GM23338 (cell line): ENCODE measurements at regions not wholly inside any gene's neighbourhood (a gene's known extent, or its start where the extent isn't known, plus 50 kb on each side); places are given as distances from the start of the nearest gene placed in this dataset.

Experiments used
- ATAC-seq: fragments of 200-7000 bp; cut with Tn5 transposase; 3 replicates; pipeline ENCODE4 v1.9.1; 2020
- DNase-seq: peaks from one replicate; pipeline ENCODE4 v3.0.0-alpha.2; 2015; ENCODE audit warnings: low spot score
- H2AFZ ChIP-seq: fragments of 200-600 bp; sonication (generic); 2 replicates; pipeline ENCODE4 v1.8.0; 2016; ENCODE audit warnings: antibody characterized with exemption, mild to moderate bottlenecking, moderate library complexity
- H3F3A ChIP-seq: fragments of 200-600 bp; sonication (generic); replicated peaks from 2 replicates; pipeline ENCODE4 v1.8.0; 2017; ENCODE audit warnings: antibody characterized with exemption, mixed run types, low read depth
- H3K27ac ChIP-seq: fragments of 200-600 bp; sonication (generic); 2 replicates; pipeline ENCODE4 v1.6.1; 2016; ENCODE audit warnings: low read depth
- H3K27me3 ChIP-seq: fragments of 200-600 bp; sonication (generic); 2 replicates; pipeline ENCODE4 v1.8.0; 2016; ENCODE audit warnings: mild to moderate bottlenecking, mixed run types, moderate library complexity; ENCODE audit not compliant: insufficient read depth
- H3K36me3 ChIP-seq: fragments of 200-600 bp; sonication (generic); 2 replicates; pipeline ENCODE4 v1.8.0; 2016; ENCODE audit warnings: mild to moderate bottlenecking; ENCODE audit not compliant: insufficient read depth
- H3K4me1 ChIP-seq: fragments of 200-600 bp; sonication (generic); 2 replicates; pipeline ENCODE4 v1.8.0; 2016; ENCODE audit warnings: mild to moderate bottlenecking, moderate library complexity; ENCODE audit not compliant: insufficient read depth
- H3K4me2 ChIP-seq: fragments of 200-600 bp; sonication (generic); 2 replicates; pipeline ENCODE4 v1.7.1; 2017; ENCODE audit warnings: mixed run types
- H3K4me3 ChIP-seq: fragments of 200-600 bp; sonication (generic); 2 replicates; pipeline ENCODE4 v1.6.1; 2016; ENCODE audit warnings: mixed run types
- H3K79me2 ChIP-seq: fragments of 200-600 bp; sonication (generic); replicated peaks from 2 replicates; pipeline ENCODE4 v1.8.0; 2017; ENCODE audit warnings: mild to moderate bottlenecking; ENCODE audit not compliant: insufficient read depth
- H3K9me2 ChIP-seq: fragments of 200-600 bp; sonication (generic); 2 replicates; pipeline ENCODE4 v1.8.0; 2017; ENCODE audit not compliant: insufficient read depth
- H4K20me1 ChIP-seq: fragments of 200-600 bp; sonication (generic); replicated peaks from 2 replicates; pipeline ENCODE4 v1.8.0; 2017; ENCODE audit warnings: mild to moderate bottlenecking; ENCODE audit not compliant: insufficient read depth
- H3K27ac Mint-ChIP-seq: 2 replicates; pipeline ENCODE4 v1.8.0; 2020; ENCODE audit warnings: inconsistent platforms, mild to moderate bottlenecking, moderate library complexity, mixed read lengths
- H3K27me3 Mint-ChIP-seq: 3 replicates; pipeline ENCODE4 v1.8.0; 2022; ENCODE audit warnings: low read depth, mild to moderate bottlenecking, moderate library complexity, mixed read lengths, inconsistent platforms; ENCODE audit not compliant: insufficient read depth, poor library complexity
- H3K36me3 Mint-ChIP-seq: 3 replicates; pipeline ENCODE4 v1.8.0; 2021; ENCODE audit warnings: low read depth, mild to moderate bottlenecking, inconsistent platforms, moderate library complexity, mixed read lengths
- H3K4me1 Mint-ChIP-seq: 3 replicates; pipeline ENCODE4 v1.8.0; 2020; ENCODE audit warnings: mild to moderate bottlenecking, inconsistent platforms, mixed read lengths
- H3K4me3 Mint-ChIP-seq: 3 replicates; pipeline ENCODE4 v1.8.0; 2021; ENCODE audit warnings: moderate library complexity, mild to moderate bottlenecking, inconsistent platforms, mixed read lengths
- H3K9me3 Mint-ChIP-seq: 3 replicates; pipeline ENCODE4 v1.8.0; 2020; ENCODE audit warnings: moderate library complexity, mild to moderate bottlenecking, inconsistent platforms, mixed read lengths
- ETS1 ChIP-seq: IDR thresholded peaks from 2 replicates; pipeline ENCODE4 v1.6.1; 2016; ENCODE audit warnings: antibody characterized with exemption
- EZH2phosphoT487 ChIP-seq: fragments of 200-600 bp; sonication (generic); IDR thresholded peaks from one replicate; pipeline ENCODE4 v1.8.1; 2018; ENCODE audit warnings: antibody characterized with exemption; ENCODE audit not compliant: unreplicated experiment
- NANOG ChIP-seq: IDR thresholded peaks from 2 replicates; pipeline ENCODE4 v1.6.1; 2016; ENCODE audit warnings: antibody characterized with exemption, borderline replicate concordance
- REST ChIP-seq: IDR thresholded peaks from one replicate; pipeline ENCODE4 v1.6.1; 2018; ENCODE audit warnings: antibody characterized with exemption; ENCODE audit not compliant: unreplicated experiment
- ZNF114 ChIP-seq: fragments of 250-450 bp; sonication (Bioruptor Pico); IDR thresholded peaks from 2 replicates; pipeline ENCODE4 v1.5.0; 2020; ENCODE audit warnings: mild to moderate bottlenecking, moderate library complexity
- ZNF331 ChIP-seq: fragments of 250-450 bp; sonication (Bioruptor Pico); IDR thresholded peaks from 2 replicates; pipeline ENCODE4 v1.5.0; 2020; ENCODE audit warnings: low read depth, mild to moderate bottlenecking, moderate library complexity
- TF ChIP-seq, protein P1 (sequence below), 2 experiments: fragments of 200-600 bp in 1 of 2; sonication (generic) in 1 of 2; conservative IDR thresholded peaks; 2 replicates each; pipeline versions ENCODE4 v1.5.1 to v1.6.1; 2016 to 2017; ENCODE audit warnings: antibody characterized with exemption in 2 of 2, low read depth in 2 of 2, mild to moderate bottlenecking in 2 of 2, moderate library complexity in 1 of 2

DNA sequence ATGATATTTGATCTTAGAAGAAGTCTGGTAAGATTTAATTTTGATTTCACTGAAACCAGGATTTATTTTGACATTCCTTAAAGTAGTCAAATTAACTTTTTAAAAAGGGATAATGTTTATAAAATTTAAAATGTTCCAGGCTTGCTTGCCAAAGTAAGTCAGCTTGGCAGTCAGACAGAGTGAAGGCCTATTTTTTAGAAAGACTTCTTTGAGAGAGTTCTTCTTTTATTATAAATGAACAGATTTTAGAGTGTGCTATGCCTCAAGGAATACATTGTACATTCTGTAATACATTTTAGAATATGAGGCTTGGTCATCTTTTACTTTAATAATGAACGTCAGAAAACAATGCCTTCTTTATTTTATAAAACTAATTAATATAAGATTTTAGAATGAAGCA is 138.7 kb downstream of the DISP1 start:
- TF ChIP-seq EZH2phosphoT487 = no peak
- TF ChIP-seq, protein P1, sequence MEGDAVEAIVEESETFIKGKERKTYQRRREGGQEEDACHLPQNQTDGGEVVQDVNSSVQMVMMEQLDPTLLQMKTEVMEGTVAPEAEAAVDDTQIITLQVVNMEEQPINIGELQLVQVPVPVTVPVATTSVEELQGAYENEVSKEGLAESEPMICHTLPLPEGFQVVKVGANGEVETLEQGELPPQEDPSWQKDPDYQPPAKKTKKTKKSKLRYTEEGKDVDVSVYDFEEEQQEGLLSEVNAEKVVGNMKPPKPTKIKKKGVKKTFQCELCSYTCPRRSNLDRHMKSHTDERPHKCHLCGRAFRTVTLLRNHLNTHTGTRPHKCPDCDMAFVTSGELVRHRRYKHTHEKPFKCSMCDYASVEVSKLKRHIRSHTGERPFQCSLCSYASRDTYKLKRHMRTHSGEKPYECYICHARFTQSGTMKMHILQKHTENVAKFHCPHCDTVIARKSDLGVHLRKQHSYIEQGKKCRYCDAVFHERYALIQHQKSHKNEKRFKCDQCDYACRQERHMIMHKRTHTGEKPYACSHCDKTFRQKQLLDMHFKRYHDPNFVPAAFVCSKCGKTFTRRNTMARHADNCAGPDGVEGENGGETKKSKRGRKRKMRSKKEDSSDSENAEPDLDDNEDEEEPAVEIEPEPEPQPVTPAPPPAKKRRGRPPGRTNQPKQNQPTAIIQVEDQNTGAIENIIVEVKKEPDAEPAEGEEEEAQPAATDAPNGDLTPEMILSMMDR (conservative IDR thresholded peaks at IDR 0.05; ENCODE audit: low read depth in 2 of 2) = no peak
- no peak for TF ChIP-seq ZNF114 (CRISPR knock-in tag)
- Histone ChIP-seq H3K79me2 (no peaks in the 10 kb centered on the region), H2AFZ (no peak overlapping the region), H3K9me2 (no peaks in the 10 kb centered on the region), H3K36me3 (no peaks in the 10 kb centered on the region), H3K4me2 (no peak overlapping the region), H3K4me1 (no peaks in the 10 kb centered on the region), H3F3A (no peaks in the 10 kb centered on the region), H4K20me1 (no peaks in the 10 kb centered on the region), H3K4me3 (no peak overlapping the region), H3K27me3 (no peaks in the 10 kb centered on the region), H3K27ac (no peak overlapping the region)
- Mint-ChIP-seq H3K4me3 (no peak overlapping the region), H3K36me3 (peaks cover under 1% of the 10 kb centered on the region), H3K9me3 (no peaks in the 10 kb centered on the region), H3K27me3 (peaks cover 2% of the 10 kb centered on the region), H3K27ac (no peak overlapping the region), H3K4me1 (peaks cover 5% of the 10 kb centered on the region; the same call in 2 of the 3 replicates)
- ATAC-seq = no peak
- DNase-seq = no peak

- no peaks in the 10 kb centered on the region for H3K4me1 ChIP-seq
- no peaks in the 10 kb centered on the region for H3K27me3 ChIP-seq
- H3K27me3 Mint-ChIP-seq = peaks cover 2% of the 10 kb centered on the region
- DNase-seq = no peak
- H4K20me1 ChIP-seq = no peaks in the 10 kb centered on the region
- H3K9me2 ChIP-seq = no peaks in the 10 kb centered on the region
- no peak for ATAC-seq
- peaks cover 14% of the 10 kb centered on the region for H3K36me3 Mint-ChIP-seq
- no peak overlapping the region for H3K27ac ChIP-seq
- no peaks in the 10 kb centered on the region for H3K79me2 ChIP-seq
- TF ChIP-seq ZNF331 (CRISPR knock-in tag) (no peak), NANOG (no peak), EZH2phosphoT487 (no peak), REST (no peak), ZNF114 (CRISPR knock-in tag) (no peak), ETS1 (no peak)
- no peaks in the 10 kb centered on the region for H3K36me3 ChIP-seq
- H3K9me3 Mint-ChIP-seq = peaks cover 5% of the 10 kb centered on the region; the same call in 1 of the 3 replicates
- no peaks in the 10 kb centered on the region for H3F3A ChIP-seq
- no peak overlapping the region for H3K27ac Mint-ChIP-seq
- no peak overlapping the region for H3K4me3 Mint-ChIP-seq
- H3K4me2 ChIP-seq = no peak overlapping the region
- H2AFZ ChIP-seq = no peak overlapping the region
- H3K4me1 Mint-ChIP-seq = peaks cover 5% of the 10 kb centered on the region; the same call in 2 of the 3 replicates
- no peak overlapping the region for H3K4me3 ChIP-seq
Observed at GRCh38 chr1:222955964-222956363, 141.1 kb downstream of the DISP1 start.
